ENCODE measurements at regions not wholly inside any gene's neighbourhood (a gene's known extent, or its start where the extent isn't known, plus 50 kb on each side); places are given as distances from the start of the nearest gene placed in this dataset.
A peak's percentile ranks its signal among the peaks of the same experiment; 100 is the strongest.

GRCh38 chr2:121902171-121902591 is 146.7 kb downstream of the TSN start:
- peaks cover 7% of the 10 kb centered on the region for H3K4me1 ChIP-seq (ENCODE audit: control insufficient read depth, insufficient read depth, low read length)
- H3K4me3 ChIP-seq (ENCODE audit: low read length): peak overlapping the region; percentile 43
- no peak for DNase-seq (ENCODE audit: low read depth)
- peak overlapping the region; percentile 47 for H3K9ac ChIP-seq (ENCODE audit: low read length)
- H3K9me3 ChIP-seq (ENCODE audit: control insufficient read depth, low read length): no peaks in the 10 kb centered on the region
- H3K36me3 ChIP-seq (ENCODE audit: control insufficient read depth, insufficient read depth, low read length, severe bottlenecking): no peaks in the 10 kb centered on the region
- H3K27me3 ChIP-seq (replicated peaks; ENCODE audit: control insufficient read depth, insufficient read depth, low read length): peaks cover 22% of the 10 kb centered on the region

DNA sequence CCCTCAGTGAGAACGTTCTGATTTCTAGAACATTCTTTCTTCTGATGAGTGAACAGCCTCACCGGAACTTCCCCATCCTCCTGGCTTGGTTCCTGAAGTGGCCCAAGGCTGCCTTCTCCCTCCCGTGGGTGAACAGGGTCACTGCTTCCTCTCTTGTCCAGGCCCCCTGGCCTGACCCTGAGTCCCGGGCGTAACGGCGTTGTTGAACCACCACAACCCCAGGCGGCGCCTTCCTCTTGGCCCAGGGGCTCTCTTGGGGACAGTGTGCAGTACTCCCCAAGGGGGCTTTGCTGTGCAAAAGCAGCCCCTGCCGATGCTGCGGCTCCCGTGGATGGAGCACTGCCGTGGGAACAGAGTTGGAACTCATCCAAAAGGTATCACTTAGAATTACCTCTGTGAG is 147.2 kb downstream of the TSN start:
- peaks cover 7% of the 10 kb centered on the region for H3K4me1 ChIP-seq (ENCODE audit: control insufficient read depth, insufficient read depth, low read length)
- no peaks in the 10 kb centered on the region for H3K9me3 ChIP-seq (ENCODE audit: control insufficient read depth, low read length)
- peak overlapping the region; percentile 43 for H3K4me3 ChIP-seq (ENCODE audit: low read length)
- H3K36me3 ChIP-seq (ENCODE audit: control insufficient read depth, insufficient read depth, low read length, severe bottlenecking): no peaks in the 10 kb centered on the region
- DNase-seq (ENCODE audit: low read depth): no peak
- H3K27me3 ChIP-seq (replicated peaks; ENCODE audit: control insufficient read depth, insufficient read depth, low read length): peaks cover 22% of the 10 kb centered on the region
- peak overlapping the region; percentile 47 for H3K9ac ChIP-seq (ENCODE audit: low read length)

GRCh38 chr2:121903037-121903689 is 147.7 kb downstream of the TSN start:
- H3K9me3 ChIP-seq (ENCODE audit: control insufficient read depth, low read length): no peaks in the 10 kb centered on the region
- H3K4me3 ChIP-seq (ENCODE audit: low read length): peak overlapping the region; percentile 43
- H3K36me3 ChIP-seq (ENCODE audit: control insufficient read depth, insufficient read depth, low read length, severe bottlenecking): no peaks in the 10 kb centered on the region
- peaks cover 22% of the 10 kb centered on the region for H3K27me3 ChIP-seq (replicated peaks; ENCODE audit: control insufficient read depth, insufficient read depth, low read length)
- peaks cover 7% of the 10 kb centered on the region for H3K4me1 ChIP-seq (ENCODE audit: control insufficient read depth, insufficient read depth, low read length)
- no peak for DNase-seq (ENCODE audit: low read depth)
- H3K9ac ChIP-seq (ENCODE audit: low read length): peak overlapping the region; percentile 47

DNA sequence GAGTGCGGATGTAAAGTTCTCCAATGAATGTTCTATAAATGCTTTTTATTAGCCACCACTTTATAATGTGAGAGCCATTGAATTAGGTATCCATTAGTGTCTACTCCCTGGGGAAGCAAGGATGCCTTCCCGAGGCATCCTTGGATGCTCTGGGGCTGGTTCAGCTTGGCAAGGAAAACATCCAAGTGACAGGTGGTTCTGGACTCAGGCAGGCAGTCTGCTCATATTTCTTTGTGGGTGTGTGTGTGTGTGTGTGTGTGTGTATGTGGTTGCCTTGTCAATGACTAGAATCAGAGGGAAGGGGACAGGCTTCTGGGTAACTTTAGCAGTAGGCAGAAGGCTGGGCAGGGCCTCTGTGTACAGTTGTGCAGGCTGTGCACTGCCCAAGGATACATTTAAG is 149.2 kb downstream of the TSN start:
- DNase-seq (ENCODE audit: low read depth): no peak
- Histone ChIP-seq H3K9me3 (ENCODE audit: control insufficient read depth, low read length) (no peaks in the 10 kb centered on the region), H3K27me3 (replicated peaks; ENCODE audit: control insufficient read depth, insufficient read depth, low read length) (peaks cover 22% of the 10 kb centered on the region), H3K9ac (ENCODE audit: low read length) (no peak overlapping the region), H3K36me3 (ENCODE audit: control insufficient read depth, insufficient read depth, low read length, severe bottlenecking) (no peaks in the 10 kb centered on the region), H3K4me1 (ENCODE audit: control insufficient read depth, insufficient read depth, low read length) (peaks cover 7% of the 10 kb centered on the region), H3K4me3 (ENCODE audit: low read length) (no peak overlapping the region)

DNA sequence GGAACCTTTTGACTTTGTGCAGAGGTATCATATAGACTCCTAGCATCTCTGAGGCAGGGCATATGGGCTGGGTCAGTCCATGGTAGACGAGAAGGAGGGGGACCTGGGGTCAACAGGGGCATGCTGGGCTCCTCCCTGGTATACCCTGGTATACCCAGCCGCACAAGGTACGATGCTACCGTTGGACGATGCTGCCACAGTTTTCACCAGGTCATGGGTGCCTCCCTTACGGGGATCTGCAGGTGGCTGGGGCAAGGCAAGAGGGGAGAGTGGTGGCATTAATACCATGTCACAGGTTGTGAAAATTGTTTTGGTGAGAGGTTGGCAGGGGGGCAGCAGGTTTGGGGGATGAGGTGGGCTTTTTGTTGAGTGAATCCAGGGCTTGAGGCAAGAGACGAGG is 149.8 kb downstream of the TSN start:
- H3K4me3 ChIP-seq (ENCODE audit: low read length): no peak overlapping the region
- no peak overlapping the region for H3K9ac ChIP-seq (ENCODE audit: low read length)
- peaks cover 22% of the 10 kb centered on the region for H3K27me3 ChIP-seq (replicated peaks; ENCODE audit: control insufficient read depth, insufficient read depth, low read length)
- no peaks in the 10 kb centered on the region for H3K36me3 ChIP-seq (ENCODE audit: control insufficient read depth, insufficient read depth, low read length, severe bottlenecking)
- no peaks in the 10 kb centered on the region for H3K9me3 ChIP-seq (ENCODE audit: control insufficient read depth, low read length)
- H3K4me1 ChIP-seq (ENCODE audit: control insufficient read depth, insufficient read depth, low read length): peaks cover 7% of the 10 kb centered on the region
- no peak for DNase-seq (ENCODE audit: low read depth)

DNA sequence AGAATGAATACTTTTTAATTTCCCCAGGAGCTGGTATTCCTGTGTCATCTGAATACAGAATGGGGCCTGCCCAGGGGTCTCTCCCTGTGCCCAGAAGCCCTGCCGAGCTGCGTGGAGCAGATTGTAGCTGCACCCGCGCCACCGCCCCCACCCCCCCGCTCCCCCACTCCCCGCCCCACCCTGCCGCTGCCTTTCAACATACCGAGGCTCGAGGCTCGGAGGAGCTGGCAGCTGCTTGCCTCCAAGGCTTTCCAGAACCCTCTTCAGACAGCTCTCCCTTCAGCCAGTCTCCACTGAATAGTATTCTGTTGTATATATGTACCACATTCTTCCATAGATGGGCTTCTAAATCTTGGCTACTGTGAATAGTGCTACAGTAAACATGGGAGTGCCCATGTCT is 150.7 kb downstream of the TSN start:
- H3K9me3 ChIP-seq (ENCODE audit: control insufficient read depth, low read length): no peaks in the 10 kb centered on the region
- no peak overlapping the region for H3K4me3 ChIP-seq (ENCODE audit: low read length)
- no peaks in the 10 kb centered on the region for H3K36me3 ChIP-seq (ENCODE audit: control insufficient read depth, insufficient read depth, low read length, severe bottlenecking)
- no peak for DNase-seq (ENCODE audit: low read depth)
- peaks cover 7% of the 10 kb centered on the region for H3K4me1 ChIP-seq (ENCODE audit: control insufficient read depth, insufficient read depth, low read length)
- no peak overlapping the region for H3K9ac ChIP-seq (ENCODE audit: low read length)
- peaks cover 25% of the 10 kb centered on the region for H3K27me3 ChIP-seq (replicated peaks; ENCODE audit: control insufficient read depth, insufficient read depth, low read length)

- Histone ChIP-seq H3K9me3 (ENCODE audit: control insufficient read depth, low read length) (no peaks in the 10 kb centered on the region), H3K9ac (ENCODE audit: low read length) (no peak overlapping the region), H3K27me3 (replicated peaks; ENCODE audit: control insufficient read depth, insufficient read depth, low read length) (peaks cover 11% of the 10 kb centered on the region), H3K36me3 (ENCODE audit: control insufficient read depth, insufficient read depth, low read length, severe bottlenecking) (no peaks in the 10 kb centered on the region), H3K4me3 (ENCODE audit: low read length) (no peak overlapping the region), H3K4me1 (ENCODE audit: control insufficient read depth, insufficient read depth, low read length) (peaks cover 3% of the 10 kb centered on the region)
- no peak for DNase-seq (ENCODE audit: low read depth)
Measured at GRCh38 chr2:121907928-121908327, 152.5 kb downstream of the TSN start.

GRCh38 chr2:121910139-121910538 is 154.7 kb downstream of the TSN start:
- no peaks in the 10 kb centered on the region for H3K9me3 ChIP-seq (ENCODE audit: control insufficient read depth, low read length)

GRCh38 chr2:121911036-121911435 is 155.6 kb downstream of the TSN start:
- Histone ChIP-seq H3K36me3 (ENCODE audit: control insufficient read depth, insufficient read depth, low read length, severe bottlenecking) (no peaks in the 10 kb centered on the region), H3K9ac (ENCODE audit: low read length) (no peak overlapping the region), H3K4me3 (ENCODE audit: low read length) (no peak overlapping the region), H3K4me1 (ENCODE audit: control insufficient read depth, insufficient read depth, low read length) (no peaks in the 10 kb centered on the region), H3K9me3 (ENCODE audit: control insufficient read depth, low read length) (no peaks in the 10 kb centered on the region), H3K27me3 (replicated peaks; ENCODE audit: control insufficient read depth, insufficient read depth, low read length) (peaks cover 3% of the 10 kb centered on the region)
- DNase-seq (ENCODE audit: low read depth): no peak

More at GRCh38 chr2:121910139-121910538, 154.7 kb downstream of the TSN start:
- no peak overlapping the region for H3K9ac ChIP-seq (ENCODE audit: low read length)
- H3K4me3 ChIP-seq (ENCODE audit: low read length): no peak overlapping the region
- no peaks in the 10 kb centered on the region for H3K4me1 ChIP-seq (ENCODE audit: control insufficient read depth, insufficient read depth, low read length)
- H3K27me3 ChIP-seq (replicated peaks; ENCODE audit: control insufficient read depth, insufficient read depth, low read length): peaks cover 3% of the 10 kb centered on the region
- no peaks in the 10 kb centered on the region for H3K36me3 ChIP-seq (ENCODE audit: control insufficient read depth, insufficient read depth, low read length, severe bottlenecking)
- no peak for DNase-seq (ENCODE audit: low read depth)

DNA sequence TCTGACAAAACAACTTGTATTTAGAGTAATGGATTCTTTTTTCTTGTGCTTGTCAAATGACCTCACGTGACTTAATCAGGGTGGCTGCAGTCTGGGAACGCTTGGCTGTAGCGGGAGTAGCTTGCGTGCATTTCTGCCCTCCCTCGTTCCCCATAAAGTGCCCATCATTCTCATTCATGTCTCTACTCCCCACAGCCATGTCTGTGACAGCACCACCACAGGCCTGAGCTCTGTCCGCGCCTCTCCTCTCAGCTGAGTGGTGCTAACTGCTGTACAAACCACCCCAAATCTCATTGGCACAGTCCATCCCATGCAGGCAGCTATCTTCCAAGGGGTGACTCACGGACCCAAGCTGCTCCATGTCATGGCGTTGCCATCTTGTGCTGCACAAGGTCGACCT is 161.7 kb downstream of the TSN start:
- Histone ChIP-seq H3K9ac (ENCODE audit: low read length) (no peak overlapping the region), H3K9me3 (ENCODE audit: control insufficient read depth, low read length) (peaks cover 6% of the 10 kb centered on the region), H3K4me1 (ENCODE audit: control insufficient read depth, insufficient read depth, low read length) (no peaks in the 10 kb centered on the region), H3K4me3 (ENCODE audit: low read length) (no peak overlapping the region), H3K36me3 (ENCODE audit: control insufficient read depth, insufficient read depth, low read length, severe bottlenecking) (no peaks in the 10 kb centered on the region), H3K27me3 (replicated peaks; ENCODE audit: control insufficient read depth, insufficient read depth, low read length) (peaks cover 4% of the 10 kb centered on the region)
- no peak for DNase-seq (ENCODE audit: low read depth)

DNA sequence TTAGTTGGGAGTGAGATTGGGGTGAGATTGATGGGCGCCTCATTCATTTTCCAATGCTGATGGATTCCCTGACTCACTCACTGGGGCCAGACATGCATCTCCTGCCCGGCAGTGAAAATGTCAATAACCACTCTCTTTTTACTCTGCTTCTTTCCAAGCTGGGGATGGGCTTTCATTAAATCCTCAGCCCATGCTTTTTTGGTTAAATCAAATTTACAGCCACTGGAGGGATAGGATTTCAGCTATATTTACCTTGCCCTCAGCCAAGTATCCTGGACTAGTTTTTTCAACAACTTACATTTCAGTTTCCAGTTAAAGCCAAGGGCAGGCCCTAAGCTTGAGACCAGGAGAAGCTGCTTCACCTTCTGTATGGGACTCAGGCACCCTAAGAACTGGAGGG is 162.8 kb downstream of the TSN start:
- DNase-seq (ENCODE audit: low read depth): no peak
- Histone ChIP-seq H3K9me3 (ENCODE audit: control insufficient read depth, low read length) (peaks cover 6% of the 10 kb centered on the region), H3K4me3 (ENCODE audit: low read length) (no peak overlapping the region), H3K27me3 (replicated peaks; ENCODE audit: control insufficient read depth, insufficient read depth, low read length) (peaks cover 4% of the 10 kb centered on the region), H3K9ac (ENCODE audit: low read length) (no peak overlapping the region), H3K4me1 (ENCODE audit: control insufficient read depth, insufficient read depth, low read length) (no peaks in the 10 kb centered on the region), H3K36me3 (ENCODE audit: control insufficient read depth, insufficient read depth, low read length, severe bottlenecking) (no peaks in the 10 kb centered on the region)

DNA sequence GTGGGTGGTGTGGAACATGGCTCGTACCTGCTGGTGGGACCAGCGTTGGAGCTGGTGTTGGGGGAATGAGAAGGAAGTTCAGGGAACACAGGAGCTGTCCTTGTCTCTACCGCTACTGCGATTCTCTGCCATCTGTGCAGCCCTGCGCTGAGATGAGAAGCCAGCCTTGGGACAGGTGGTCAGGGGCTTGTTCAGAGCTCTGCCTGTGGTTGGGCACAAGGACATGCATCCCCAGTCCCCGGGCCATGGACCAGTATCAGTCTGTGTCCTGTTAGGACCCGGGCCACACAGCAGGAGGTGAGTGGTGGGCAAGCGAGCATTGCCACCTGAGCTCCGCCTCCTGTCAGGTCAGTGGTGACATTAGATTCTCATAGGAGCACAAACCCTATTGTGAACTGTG is 164.4 kb downstream of the TSN start:
- Histone ChIP-seq H3K9ac (ENCODE audit: low read length) (no peak overlapping the region), H3K4me1 (ENCODE audit: control insufficient read depth, insufficient read depth, low read length) (no peaks in the 10 kb centered on the region), H3K4me3 (ENCODE audit: low read length) (no peak overlapping the region), H3K9me3 (ENCODE audit: control insufficient read depth, low read length) (peaks cover 6% of the 10 kb centered on the region), H3K36me3 (ENCODE audit: control insufficient read depth, insufficient read depth, low read length, severe bottlenecking) (no peaks in the 10 kb centered on the region), H3K27me3 (replicated peaks; ENCODE audit: control insufficient read depth, insufficient read depth, low read length) (peaks cover 4% of the 10 kb centered on the region)
- no peak for DNase-seq (ENCODE audit: low read depth)
